WTC11 (cell line): ENCODE measurements at regions not wholly inside any gene's neighbourhood (a gene's known extent, or its start where the extent isn't known, plus 50 kb on each side); places are given as distances from the start of the nearest gene placed in this dataset.
A peak's percentile ranks its signal among the peaks of the same experiment; 100 is the strongest.

Experiments
- ATAC-seq: fragments of 200-7000 bp; cut with Tn5 transposase; 2 replicates; pipeline ENCODE4 v1.10.0; 2021; ENCODE audit warnings: mild to moderate bottlenecking, moderate library complexity
- CTCF ChIA-PET: fragments of 300-600 bp; sonication (Branson Sonifier 250); formaldehyde crosslinking; loops from one replicate; lab custom pipeline; 2021; ENCODE audit warnings: antibody characterized with exemption; lab: Charles Lee
- POLR2A ChIA-PET: fragments of 350-600 bp; sonication (Branson Sonifier 250); formaldehyde crosslinking; loops from one replicate; lab custom pipeline; 2021; ENCODE audit warnings: antibody characterized with exemption; lab: Charles Lee
- DNase-seq: peaks from one replicate; pipeline ENCODE4 v3.0.0; 2021; ENCODE audit warnings: low spot score
- H3K27ac Mint-ChIP-seq: 2 replicates; pipeline ENCODE4 v1.8.0; 2021; ENCODE audit warnings: mixed read lengths
- H3K27me3 Mint-ChIP-seq: 2 replicates; pipeline ENCODE4 v1.8.0; 2021; ENCODE audit warnings: low read depth, mild to moderate bottlenecking, moderate library complexity, mixed read lengths
- H3K36me3 Mint-ChIP-seq: 2 replicates; pipeline ENCODE4 v1.8.0; 2021; ENCODE audit warnings: mixed read lengths
- H3K4me1 Mint-ChIP-seq: 2 replicates; pipeline ENCODE4 v1.8.0; 2022; ENCODE audit warnings: mixed read lengths
- H3K4me3 Mint-ChIP-seq: 2 replicates; pipeline ENCODE4 v1.8.0; 2021; ENCODE audit warnings: mild to moderate bottlenecking, moderate library complexity, mixed read lengths
- H3K9me3 Mint-ChIP-seq: 2 replicates; pipeline ENCODE4 v1.8.0; 2021; ENCODE audit warnings: mixed read lengths
- EMX1 ChIP-seq: fragments of 250-450 bp; sonication (Bioruptor Pico); IDR thresholded peaks from 2 replicates; pipeline ENCODE4 v1.8.0; 2021; ENCODE audit warnings: mild to moderate bottlenecking
- FOXJ3 ChIP-seq: sonication (generic); formaldehyde crosslinking; IDR thresholded peaks from 2 replicates; pipeline ENCODE4 v1.9.0; 2021; ENCODE audit warnings: missing genetic modification reagents, mild to moderate bottlenecking, borderline replicate concordance
- GTF2I ChIP-seq: fragments of 250-450 bp; sonication (Bioruptor Pico); conservative IDR thresholded peaks from 2 replicates; pipeline ENCODE4 v1.4.0; 2021; ENCODE audit warnings: mild to moderate bottlenecking
- JUN ChIP-seq: sonication (generic); formaldehyde crosslinking; IDR thresholded peaks from 2 replicates; pipeline ENCODE4 v1.8.0; 2023; ENCODE audit warnings: mild to moderate bottlenecking, missing genetic modification reagents
- ZNF121 ChIP-seq: sonication (generic); formaldehyde crosslinking; IDR thresholded peaks from 2 replicates; pipeline ENCODE4 v1.8.0; 2023; ENCODE audit warnings: missing genetic modification reagents
- ZNF263 ChIP-seq: sonication (generic); formaldehyde crosslinking; IDR thresholded peaks from 2 replicates; pipeline ENCODE4 v1.8.1; 2022; ENCODE audit warnings: low read depth, mild to moderate bottlenecking, moderate library complexity, missing genetic modification reagents
- ZNF416 ChIP-seq: fragments of 250-450 bp; sonication (Bioruptor Pico); IDR thresholded peaks from 2 replicates; pipeline ENCODE4 v1.9.0; 2021; ENCODE audit warnings: mild to moderate bottlenecking, inconsistent platforms
- TF ChIP-seq, protein P1 (sequence below): sonication (generic); formaldehyde crosslinking; conservative IDR thresholded peaks from 2 replicates; pipeline ENCODE4 v1.8.1; 2022; ENCODE audit warnings: mild to moderate bottlenecking, missing genetic modification reagents
- TF ChIP-seq, protein P2 (sequence below): sonication (generic); formaldehyde crosslinking; IDR thresholded peaks from 2 replicates; pipeline ENCODE4 v1.8.1; 2022; ENCODE audit warnings: mild to moderate bottlenecking, moderate library complexity, missing genetic modification reagents
- TF ChIP-seq, protein P3 (sequence below): fragments of 200-600 bp; IDR thresholded peaks from 2 replicates; pipeline ENCODE4 v1.8.0; 2022; ENCODE audit warnings: antibody characterized with exemption
- TF ChIP-seq, protein P4 (sequence below): sonication (generic); formaldehyde crosslinking; IDR thresholded peaks from 2 replicates; pipeline ENCODE4 v1.8.0; 2023; ENCODE audit warnings: mild to moderate bottlenecking, missing genetic modification reagents
- TF ChIP-seq, protein P5 (sequence below): sonication (generic); formaldehyde crosslinking; IDR thresholded peaks from 2 replicates; pipeline ENCODE4 v1.8.0; 2022; ENCODE audit warnings: mild to moderate bottlenecking, missing genetic modification reagents

DNA sequence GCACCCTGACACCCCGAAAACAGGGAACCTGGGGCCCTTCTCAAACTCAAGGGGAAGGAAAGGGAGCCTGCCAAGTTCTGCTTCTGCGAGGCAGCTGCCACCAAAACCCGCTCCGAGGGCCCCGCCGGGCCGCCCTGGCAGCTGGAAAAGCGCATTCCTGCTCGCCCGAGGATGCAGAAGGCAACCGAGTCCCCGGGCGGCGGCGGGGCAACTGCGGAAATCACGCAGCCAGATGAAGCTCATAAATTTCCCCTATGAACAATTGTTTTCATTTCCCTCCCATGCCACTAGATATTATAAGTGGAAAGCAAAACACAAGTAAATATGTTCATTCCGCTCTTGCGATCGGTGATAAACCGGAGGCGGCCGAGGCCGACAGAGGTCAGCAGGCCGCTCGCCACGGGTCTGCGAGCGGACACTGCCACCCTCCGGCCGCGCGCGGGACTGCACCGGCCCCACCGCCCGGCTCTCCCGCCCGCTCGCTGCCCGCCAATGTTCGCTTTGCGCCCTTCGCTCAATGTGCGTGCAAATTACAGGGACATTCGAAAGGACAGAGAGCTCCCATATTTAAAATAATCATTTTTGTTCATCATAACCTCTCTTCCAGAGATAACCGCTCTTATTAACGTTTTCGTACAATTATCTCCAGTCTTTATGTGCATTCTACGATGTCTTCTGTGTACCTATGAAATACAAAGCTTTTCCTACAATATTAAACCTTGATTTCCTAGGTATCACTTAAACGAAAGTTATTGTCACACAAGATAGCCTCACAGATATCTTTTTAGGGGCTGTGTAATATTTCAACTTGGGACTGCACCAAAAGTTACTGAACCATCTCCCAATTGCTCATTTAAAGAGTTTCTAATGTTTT is 120.8 kb upstream of the ZNF507 start:
- Mint-ChIP-seq H3K27ac (no peak overlapping the region), H3K36me3 (no peaks in the 10 kb centered on the region)

DNA sequence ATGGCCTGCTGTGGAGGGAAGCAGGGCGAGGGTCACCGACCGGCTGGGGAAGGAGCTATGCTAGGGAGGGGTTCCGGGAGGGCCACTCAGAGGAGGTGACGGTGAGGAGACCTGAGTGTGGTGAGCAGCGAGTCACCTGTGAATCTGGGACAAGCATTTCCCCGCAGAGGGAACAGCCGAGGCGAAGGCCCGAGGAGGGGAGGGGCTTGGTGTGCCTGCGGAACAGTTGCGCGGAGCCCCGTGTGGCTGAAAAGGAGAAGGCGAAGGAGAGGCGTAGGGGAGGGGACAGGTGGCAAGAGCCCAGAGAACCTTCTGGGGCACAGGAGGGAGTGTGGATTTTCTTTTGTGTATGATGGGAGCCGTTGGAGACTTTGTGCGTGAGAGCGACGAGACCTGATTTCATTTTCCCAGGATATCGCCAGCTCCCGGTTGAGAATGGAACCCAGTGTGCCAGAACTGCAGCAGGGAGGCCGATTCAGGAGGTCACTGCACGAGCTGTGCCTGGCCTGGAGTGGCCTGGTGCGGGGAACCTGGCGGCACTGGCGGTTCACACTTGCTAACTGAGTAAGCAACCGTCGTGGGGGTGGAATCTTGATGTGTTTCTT is 117.7 kb upstream of the ZNF507 start:
- peaks cover 5% of the 10 kb centered on the region; the same call in 1 of the 2 replicates for H3K4me1 Mint-ChIP-seq
- TF ChIP-seq GTF2I (CRISPR knock-in tag), result peak; percentile 84
- TF ChIP-seq, protein P1, sequence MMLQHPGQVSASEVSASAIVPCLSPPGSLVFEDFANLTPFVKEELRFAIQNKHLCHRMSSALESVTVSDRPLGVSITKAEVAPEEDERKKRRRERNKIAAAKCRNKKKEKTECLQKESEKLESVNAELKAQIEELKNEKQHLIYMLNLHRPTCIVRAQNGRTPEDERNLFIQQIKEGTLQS (CRISPR knock-in tag), result no peak
- CTCF ChIA-PET, result interaction anchor here (0.7 to 1.1 kb wide), 2 partner anchors 92 to 1173 kb away, joined by 3 read pairs; no protein-coding TSS in a partner anchor

More for the DNA sequence above, 120.8 kb upstream of the ZNF507 start:
- H3K9me3 Mint-ChIP-seq, result no peaks in the 10 kb centered on the region
- H3K4me3 Mint-ChIP-seq, result peak overlapping the region; percentile 74
- peaks cover 5% of the 10 kb centered on the region; the same call in 1 of the 2 replicates for H3K4me1 Mint-ChIP-seq
- CTCF ChIA-PET, result interaction anchor here (0.6 to 3.6 kb wide), 36 partner anchors 8 to 1555 kb away, joined by 3 to 24 read pairs (median 3); no protein-coding TSS in a partner anchor
- ATAC-seq (peak; percentile 78), DNase-seq (peak; percentile 69)
- H3K27me3 Mint-ChIP-seq, result peaks cover 33% of the 10 kb centered on the region
- TF ChIP-seq, protein P2, sequence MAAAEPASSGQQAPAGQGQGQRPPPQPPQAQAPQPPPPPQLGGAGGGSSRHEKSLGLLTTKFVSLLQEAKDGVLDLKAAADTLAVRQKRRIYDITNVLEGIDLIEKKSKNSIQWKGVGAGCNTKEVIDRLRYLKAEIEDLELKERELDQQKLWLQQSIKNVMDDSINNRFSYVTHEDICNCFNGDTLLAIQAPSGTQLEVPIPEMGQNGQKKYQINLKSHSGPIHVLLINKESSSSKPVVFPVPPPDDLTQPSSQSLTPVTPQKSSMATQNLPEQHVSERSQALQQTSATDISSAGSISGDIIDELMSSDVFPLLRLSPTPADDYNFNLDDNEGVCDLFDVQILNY (CRISPR knock-in tag), result 0 out of 2 replicates have a peak, but pooled peaks have one; percentile 23
- TF ChIP-seq, protein P3, sequence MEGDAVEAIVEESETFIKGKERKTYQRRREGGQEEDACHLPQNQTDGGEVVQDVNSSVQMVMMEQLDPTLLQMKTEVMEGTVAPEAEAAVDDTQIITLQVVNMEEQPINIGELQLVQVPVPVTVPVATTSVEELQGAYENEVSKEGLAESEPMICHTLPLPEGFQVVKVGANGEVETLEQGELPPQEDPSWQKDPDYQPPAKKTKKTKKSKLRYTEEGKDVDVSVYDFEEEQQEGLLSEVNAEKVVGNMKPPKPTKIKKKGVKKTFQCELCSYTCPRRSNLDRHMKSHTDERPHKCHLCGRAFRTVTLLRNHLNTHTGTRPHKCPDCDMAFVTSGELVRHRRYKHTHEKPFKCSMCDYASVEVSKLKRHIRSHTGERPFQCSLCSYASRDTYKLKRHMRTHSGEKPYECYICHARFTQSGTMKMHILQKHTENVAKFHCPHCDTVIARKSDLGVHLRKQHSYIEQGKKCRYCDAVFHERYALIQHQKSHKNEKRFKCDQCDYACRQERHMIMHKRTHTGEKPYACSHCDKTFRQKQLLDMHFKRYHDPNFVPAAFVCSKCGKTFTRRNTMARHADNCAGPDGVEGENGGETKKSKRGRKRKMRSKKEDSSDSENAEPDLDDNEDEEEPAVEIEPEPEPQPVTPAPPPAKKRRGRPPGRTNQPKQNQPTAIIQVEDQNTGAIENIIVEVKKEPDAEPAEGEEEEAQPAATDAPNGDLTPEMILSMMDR, result peak; percentile 98
- no peak for TF ChIP-seq EMX1 (CRISPR knock-in tag)
- TF ChIP-seq, all 79 proteins: peak for 2
- POLR2A ChIA-PET, result no interaction called here

DNA sequence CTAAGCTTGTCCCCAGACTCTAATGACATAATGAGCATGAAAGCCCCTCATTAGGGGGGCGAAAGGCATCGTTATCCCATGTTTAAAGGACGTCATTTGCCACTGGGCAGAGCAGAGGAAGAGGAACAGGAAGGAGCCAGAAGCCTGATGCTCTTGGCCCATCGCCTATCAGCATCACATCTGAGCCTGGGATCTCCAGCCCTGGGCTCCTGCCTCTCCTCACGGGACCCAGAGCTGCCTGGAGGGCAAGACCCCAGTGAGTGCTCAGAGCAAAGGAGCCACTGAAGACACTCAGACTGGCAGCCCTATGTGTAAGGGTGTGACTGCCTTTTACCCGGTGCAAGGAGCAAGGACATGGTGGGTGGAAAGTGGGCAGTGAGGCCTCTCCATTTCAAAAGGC is 115.0 kb upstream of the ZNF507 start:
- ATAC-seq, result no peak
- Mint-ChIP-seq H3K4me1 (no peaks in the 10 kb centered on the region), H3K9me3 (no peaks in the 10 kb centered on the region), H3K27ac (no peak overlapping the region), H3K36me3 (no peaks in the 10 kb centered on the region), H3K27me3 (peaks cover 3% of the 10 kb centered on the region), H3K4me3 (no peak overlapping the region)
- ChIA-PET CTCF (no interaction called here), POLR2A (no interaction called here)
- no peak for DNase-seq
- TF ChIP-seq ZNF416 (CRISPR knock-in tag) (no peak), JUN (no peak), ZNF121 (CRISPR knock-in tag) (no peak), FOXJ3 (CRISPR knock-in tag) (no peak), ZNF263 (CRISPR knock-in tag) (no peak)
- TF ChIP-seq, protein P4, sequence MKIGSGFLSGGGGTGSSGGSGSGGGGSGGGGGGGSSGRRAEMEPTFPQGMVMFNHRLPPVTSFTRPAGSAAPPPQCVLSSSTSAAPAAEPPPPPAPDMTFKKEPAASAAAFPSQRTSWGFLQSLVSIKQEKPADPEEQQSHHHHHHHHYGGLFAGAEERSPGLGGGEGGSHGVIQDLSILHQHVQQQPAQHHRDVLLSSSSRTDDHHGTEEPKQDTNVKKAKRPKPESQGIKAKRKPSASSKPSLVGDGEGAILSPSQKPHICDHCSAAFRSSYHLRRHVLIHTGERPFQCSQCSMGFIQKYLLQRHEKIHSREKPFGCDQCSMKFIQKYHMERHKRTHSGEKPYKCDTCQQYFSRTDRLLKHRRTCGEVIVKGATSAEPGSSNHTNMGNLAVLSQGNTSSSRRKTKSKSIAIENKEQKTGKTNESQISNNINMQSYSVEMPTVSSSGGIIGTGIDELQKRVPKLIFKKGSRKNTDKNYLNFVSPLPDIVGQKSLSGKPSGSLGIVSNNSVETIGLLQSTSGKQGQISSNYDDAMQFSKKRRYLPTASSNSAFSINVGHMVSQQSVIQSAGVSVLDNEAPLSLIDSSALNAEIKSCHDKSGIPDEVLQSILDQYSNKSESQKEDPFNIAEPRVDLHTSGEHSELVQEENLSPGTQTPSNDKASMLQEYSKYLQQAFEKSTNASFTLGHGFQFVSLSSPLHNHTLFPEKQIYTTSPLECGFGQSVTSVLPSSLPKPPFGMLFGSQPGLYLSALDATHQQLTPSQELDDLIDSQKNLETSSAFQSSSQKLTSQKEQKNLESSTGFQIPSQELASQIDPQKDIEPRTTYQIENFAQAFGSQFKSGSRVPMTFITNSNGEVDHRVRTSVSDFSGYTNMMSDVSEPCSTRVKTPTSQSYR, result no peak
- TF ChIP-seq, protein P5, sequence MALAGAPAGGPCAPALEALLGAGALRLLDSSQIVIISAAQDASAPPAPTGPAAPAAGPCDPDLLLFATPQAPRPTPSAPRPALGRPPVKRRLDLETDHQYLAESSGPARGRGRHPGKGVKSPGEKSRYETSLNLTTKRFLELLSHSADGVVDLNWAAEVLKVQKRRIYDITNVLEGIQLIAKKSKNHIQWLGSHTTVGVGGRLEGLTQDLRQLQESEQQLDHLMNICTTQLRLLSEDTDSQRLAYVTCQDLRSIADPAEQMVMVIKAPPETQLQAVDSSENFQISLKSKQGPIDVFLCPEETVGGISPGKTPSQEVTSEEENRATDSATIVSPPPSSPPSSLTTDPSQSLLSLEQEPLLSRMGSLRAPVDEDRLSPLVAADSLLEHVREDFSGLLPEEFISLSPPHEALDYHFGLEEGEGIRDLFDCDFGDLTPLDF (CRISPR knock-in tag), result no peak
- TF ChIP-seq, all 79 proteins: peak for 0

More for the DNA sequence above, 117.7 kb upstream of the ZNF507 start:
- DNase-seq, result peak; percentile 62
- no peak overlapping the region for H3K27ac Mint-ChIP-seq
- H3K4me3 Mint-ChIP-seq, result no peak overlapping the region
- H3K27me3 Mint-ChIP-seq, result peaks cover 29% of the 10 kb centered on the region
- POLR2A ChIA-PET, result no interaction called here
- H3K9me3 Mint-ChIP-seq, result no peaks in the 10 kb centered on the region
- H3K36me3 Mint-ChIP-seq, result no peaks in the 10 kb centered on the region
- ATAC-seq, result peak; percentile 87
